ENCODE measurements at regions not wholly inside any gene's neighbourhood (a gene's known extent, or its start where the extent isn't known, plus 50 kb on each side); places are given as distances from the start of the nearest gene placed in this dataset.
A peak's percentile ranks its signal among the peaks of the same experiment; 100 is the strongest.

- no peak for DNase-seq
Observed at GRCh38 chr22:27490080-27490479, 311.5 kb downstream of the MN1 start.

- DNase-seq = no peak
Observed at GRCh38 chr22:27491888-27492287, 309.7 kb downstream of the MN1 start.

- no peak for DNase-seq
Observed at GRCh38 chr22:27492566-27493201, 308.9 kb downstream of the MN1 start.

GRCh38 chr22:27493796-27494195 is 307.8 kb downstream of the MN1 start:
- no peak for DNase-seq

GRCh38 chr22:27494785-27495184 is 306.8 kb downstream of the MN1 start:
- DNase-seq = no peak

- no peak for DNase-seq
Observed at GRCh38 chr22:27495325-27495724, 306.2 kb downstream of the MN1 start.

- no peak for DNase-seq
Observed at GRCh38 chr22:27499121-27499520, 302.4 kb downstream of the MN1 start.

GRCh38 chr22:27501191-27501936 is 300.2 kb downstream of the MN1 start:
- DNase-seq = no peak

- DNase-seq = no peak
Observed at GRCh38 chr22:27502327-27502726, 299.2 kb downstream of the MN1 start.

GRCh38 chr22:27504360-27505253 is 296.9 kb downstream of the MN1 start:
- peak in 1 of 3 donors; percentile 10 for DNase-seq

- no peak for DNase-seq
Observed at GRCh38 chr22:27507111-27507611, 294.4 kb downstream of the MN1 start.

GRCh38 chr22:27507935-27508526 is 293.5 kb downstream of the MN1 start:
- DNase-seq = peak; percentile 8 to 39 (median 13)

- DNase-seq = no peak
Observed at GRCh38 chr22:27509132-27509920, 292.2 kb downstream of the MN1 start.

GRCh38 chr22:27510024-27510423 is 291.5 kb downstream of the MN1 start:
- DNase-seq = no peak

- peak in 2 of 3 donors; percentile 10 to 14 for DNase-seq
Observed at GRCh38 chr22:27512283-27512761, 289.2 kb downstream of the MN1 start.

- DNase-seq = no peak
Observed at GRCh38 chr22:27513021-27513420, 288.5 kb downstream of the MN1 start.

- DNase-seq = no peak
Observed at GRCh38 chr22:27514601-27515523, 286.7 kb downstream of the MN1 start.

GRCh38 chr22:27517361-27518155 is 284.0 kb downstream of the MN1 start:
- DNase-seq = no peak

- DNase-seq = no peak
Observed at GRCh38 chr22:27518531-27519340, 282.8 kb downstream of the MN1 start.

All from suppressor macrophage treated with lipopolysaccharide for 1 hour (primary cell).